Adrenal gland (tissue), 9 donors: ENCODE measurements at regions not wholly inside any gene's neighbourhood (a gene's known extent, or its start where the extent isn't known, plus 50 kb on each side); places are given as distances from the start of the nearest gene placed in this dataset.

Experiments
- DNase-seq, 7 donors: peaks; one replicate each; pipeline ENCODE4 v3.0.0-alpha.2; 2019 to 2020
- H3K27ac ChIP-seq, 5 donors: fragments of 200-600 bp; sonication (generic) in 4 of 5; 1 replicate in 3 of 5; 2 replicates in 2 of 5; pipeline versions ENCODE4 v1.5.1 to v1.8.0; 2016 to 2020; ENCODE audit warnings: mild to moderate bottlenecking in 1 of 5
- H3K27me3 ChIP-seq: fragments of 200-600 bp; 2 replicates; pipeline ENCODE4 v1.8.0; 2021
- H3K36me3 ChIP-seq, 2 donors: fragments of 200-600 bp; replicated peaks in 1 of 2; 1 replicate in 1 of 2; 2 replicates in 1 of 2; pipeline versions ENCODE4 v1.5.1 to v1.8.0; 2018 to 2022
- H3K4me1 ChIP-seq, 2 donors: fragments of 200-600 bp; replicated peaks in 1 of 2; 1 replicate in 1 of 2; 2 replicates in 1 of 2; pipeline versions ENCODE4 v1.5.1 to v1.8.0; 2018 to 2021
- H3K4me3 ChIP-seq, 4 donors: fragments of 200-600 bp; sonication (generic) in 3 of 4; one replicate each; pipeline ENCODE4 v1.5.1; 2016 to 2018
- H3K9me3 ChIP-seq, 3 donors: fragments of 200-600 bp; sonication (generic) in 1 of 3; replicated peaks in 1 of 3; 1 replicate in 2 of 3; 2 replicates in 1 of 3; pipeline versions ENCODE4 v1.5.1 to v1.8.0; 2016 to 2021
- CTCF ChIP-seq, 6 experiments: fragments of 450-650 bp in 4 of 6; fragments of 200-600 bp in 2 of 6; sonication (generic) in 1 of 6; IDR thresholded peaks; 1 replicate in 5 of 6; 2 replicates in 1 of 6; pipeline versions ENCODE4 v1.5.1 to v1.8.0; 2016 to 2021; ENCODE audit warnings: antibody characterized with exemption in 6 of 6, mild to moderate bottlenecking in 2 of 6, moderate library complexity in 1 of 6
- POLR2A ChIP-seq, 2 donors: fragments of 450-650 bp; IDR thresholded peaks; one replicate each; pipeline ENCODE4 v1.6.1; 2017; ENCODE audit warnings: antibody characterized with exemption in 2 of 2, mild to moderate bottlenecking in 2 of 2, moderate library complexity in 1 of 2
- WGBS, 4 donors: extraction: QIAGEN DNeasy Blood & Tissue Kit in 2 of 4; methylation state at CpG; one replicate each; pipeline versions ENCODE4 v1.1.5 to v1.1.7; 2013 to 2017; 5-methylcytosine and 5-hydroxymethylcytosine counted together
- intact Hi-C, 2 donors: fragments of 100-400 bp; cut with DNase I; formaldehyde crosslinking; loops; one replicate each; pipeline versions ENCODE4 v1.14.1 to v1.15.0; 2022 to 2023
- donor health status: healthy with polysubstance abuse.
- donor health status: Bipolar disorder and iron deficiency.
- donor health status: DM: yes; HTN: yes; CAD: no.
- donor health status: DM: no; HTN: no; CAD: no.
- donor health status: DM: no; HTN: no; CAD: no.

GRCh38 chr3:31370380-31370666 lies 162.4 kb upstream of the STT3B start:
- Histone ChIP-seq H3K9me3 (no peaks in the 10 kb centered on the region), H3K4me1 (peaks cover 0 to 4% of the 10 kb centered on the region in 2 donors), H3K4me3 (no peak overlapping the region), H3K27me3 (no peaks in the 10 kb centered on the region), H3K36me3 (no peaks in the 10 kb centered on the region), H3K27ac (no peak overlapping the region)
- TF ChIP-seq POLR2A (IDR thresholded peaks at IDR 0.05) (no peak), CTCF (IDR thresholded peaks at IDR 0.05) (no peak)
- no peak for DNase-seq
- intact Hi-C loops = no loop called here

GRCh38 chr3:31370681-31371080 lies 162.0 kb upstream of the STT3B start:
- Histone ChIP-seq H3K27ac (no peak overlapping the region), H3K4me1 (peaks cover 0 to 4% of the 10 kb centered on the region in 2 donors), H3K36me3 (no peaks in the 10 kb centered on the region), H3K4me3 (no peak overlapping the region), H3K27me3 (no peaks in the 10 kb centered on the region), H3K9me3 (no peaks in the 10 kb centered on the region)
- TF ChIP-seq POLR2A (IDR thresholded peaks at IDR 0.05) (no peak), CTCF (IDR thresholded peaks at IDR 0.05) (no peak)
- 73 to 88% (median 82%) methylated on average over 2 of the region's 2 CpGs for WGBS, 4 donors
- intact Hi-C loops = no loop called here
- DNase-seq = no peak

GRCh38 chr3:31371484-31372177 lies 161.1 kb upstream of the STT3B start:
- TF ChIP-seq POLR2A (IDR thresholded peaks at IDR 0.05) (no peak), CTCF (IDR thresholded peaks at IDR 0.05) (no peak)
- intact Hi-C loops = no loop called here
- WGBS, 4 donors = 84 to 92% (median 88%) methylated on average over 4 of the region's 4 CpGs

GRCh38 chr3:31373681-31374080 lies 159.0 kb upstream of the STT3B start:
- Histone ChIP-seq H3K4me1 (peaks cover 0 to 4% of the 10 kb centered on the region in 2 donors), H3K4me3 (no peak overlapping the region), H3K27ac (no peak overlapping the region), H3K36me3 (no peaks in the 10 kb centered on the region), H3K9me3 (no peaks in the 10 kb centered on the region), H3K27me3 (no peaks in the 10 kb centered on the region)
- WGBS, 4 donors = 90 to 96% (median 95%) methylated on average over 3 of the region's 3 CpGs
- no peak for DNase-seq
- TF ChIP-seq POLR2A (IDR thresholded peaks at IDR 0.05) (no peak), CTCF (IDR thresholded peaks at IDR 0.05) (no peak)
- intact Hi-C loops = no loop called here

More at GRCh38 chr3:31371484-31372177, 161.1 kb upstream of the STT3B start:
- H3K4me1 ChIP-seq = peaks cover 0 to 4% of the 10 kb centered on the region in 2 donors
- no peak overlapping the region for H3K4me3 ChIP-seq
- peak overlapping the region in 1 of 5 donors; percentile 27 for H3K27ac ChIP-seq
- H3K36me3 ChIP-seq = no peaks in the 10 kb centered on the region
- DNase-seq = no peak
- H3K27me3 ChIP-seq = no peaks in the 10 kb centered on the region
- H3K9me3 ChIP-seq = no peaks in the 10 kb centered on the region
